Activated T-helper 17 cell treated with anti-CD3 and anti-CD28 coated beads, Interleukin-2, amount 50 U/mL, for 72 hours (primary cell): ENCODE measurements at regions not wholly inside any gene's neighbourhood (a gene's known extent, or its start where the extent isn't known, plus 50 kb on each side); places are given as distances from the start of the nearest gene placed in this dataset.

ENCODE experiments used
- ATAC-seq: fragments of 150-1000 bp; cut with Tn5 transposase; replicated peaks from 2 replicates; pipeline ENCODE4 v1.10.0; 2021; ENCODE audit warnings: mild to moderate bottlenecking, moderate library complexity
- H3K27ac Mint-ChIP-seq: one replicate; pipeline ENCODE4 v1.8.0; 2022; ENCODE audit warnings: mixed read lengths
- H3K27me3 Mint-ChIP-seq: one replicate; pipeline ENCODE4 v1.8.0; 2022; ENCODE audit warnings: mixed read lengths
- H3K36me3 Mint-ChIP-seq: one replicate; pipeline ENCODE4 v1.8.0; 2022; ENCODE audit warnings: low read depth, mild to moderate bottlenecking, mixed read lengths
- H3K4me1 Mint-ChIP-seq: one replicate; pipeline ENCODE4 v1.8.0; 2022; ENCODE audit warnings: mixed read lengths
- H3K4me3 Mint-ChIP-seq: one replicate; pipeline ENCODE4 v1.8.0; 2022; ENCODE audit warnings: mild to moderate bottlenecking, mixed read lengths
- H3K9me3 Mint-ChIP-seq: one replicate; pipeline ENCODE4 v1.8.0; 2022; ENCODE audit warnings: mixed read lengths

- Mint-ChIP-seq H3K9me3 (no peaks in the 10 kb centered on the region), H3K27ac (no peak overlapping the region), H3K36me3 (no peaks in the 10 kb centered on the region), H3K4me3 (no peak overlapping the region), H3K27me3 (no peaks in the 10 kb centered on the region), H3K4me1 (no peaks in the 10 kb centered on the region)
- no peak for ATAC-seq
These were observed 250.9 kb downstream of the ACTR3B start for GRCh38 chr7:153010416-153010815.

DNA sequence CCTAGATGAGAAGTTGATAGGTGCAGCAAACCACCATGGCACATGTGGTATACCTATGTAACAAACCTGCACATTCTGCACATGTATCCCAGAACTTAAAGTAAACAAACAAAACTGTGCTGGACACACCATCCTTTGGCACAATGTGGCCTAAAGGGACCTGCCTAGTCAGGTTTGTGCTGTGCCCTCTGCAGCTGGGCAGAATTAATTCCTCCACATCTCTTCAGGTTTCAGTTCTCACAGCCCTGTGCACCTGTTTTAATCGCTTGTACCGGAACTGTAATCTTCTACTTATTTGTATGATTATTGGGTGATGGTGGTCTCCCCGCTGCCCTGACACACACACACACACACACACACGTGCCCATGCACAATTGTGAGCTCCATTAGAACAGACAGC, 252.7 kb downstream of the ACTR3B start:
- ATAC-seq = no peak
- H3K4me3 Mint-ChIP-seq = no peak overlapping the region
- H3K9me3 Mint-ChIP-seq = no peaks in the 10 kb centered on the region
- no peaks in the 10 kb centered on the region for H3K27me3 Mint-ChIP-seq
- H3K4me1 Mint-ChIP-seq = no peaks in the 10 kb centered on the region
- no peak overlapping the region for H3K27ac Mint-ChIP-seq
- H3K36me3 Mint-ChIP-seq = no peaks in the 10 kb centered on the region

DNA sequence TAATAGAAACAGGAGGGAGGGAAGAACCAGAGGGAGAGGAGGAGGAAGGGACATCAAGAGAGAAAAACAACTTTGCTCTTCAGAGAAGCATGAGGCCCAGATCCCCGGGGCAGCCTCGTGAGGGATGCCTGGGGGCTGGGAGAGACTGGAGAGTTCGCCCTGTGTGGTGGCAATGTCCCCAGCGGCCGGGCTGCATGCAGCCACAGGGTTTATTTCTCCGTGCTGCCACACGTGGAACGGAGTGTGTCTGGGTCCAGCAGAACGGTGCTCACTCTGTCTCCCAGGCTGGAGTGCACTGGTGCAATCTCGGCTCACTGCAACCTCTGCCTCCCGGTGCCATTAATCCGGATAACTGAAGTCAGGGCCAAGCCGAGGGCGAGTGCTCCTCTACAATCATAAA, 257.7 kb downstream of the ACTR3B start:
- no peak for ATAC-seq
- Mint-ChIP-seq H3K4me1 (no peaks in the 10 kb centered on the region), H3K9me3 (peaks cover 3% of the 10 kb centered on the region), H3K27ac (no peak overlapping the region), H3K4me3 (no peak overlapping the region), H3K36me3 (no peaks in the 10 kb centered on the region), H3K27me3 (peaks cover 4% of the 10 kb centered on the region)

- Mint-ChIP-seq H3K27ac (no peak overlapping the region), H3K36me3 (no peaks in the 10 kb centered on the region), H3K9me3 (peaks cover 3% of the 10 kb centered on the region), H3K4me3 (no peak overlapping the region), H3K27me3 (peaks cover 6% of the 10 kb centered on the region), H3K4me1 (no peaks in the 10 kb centered on the region)
- no peak for ATAC-seq
These were observed 262.0 kb downstream of the ACTR3B start for GRCh38 chr7:153021542-153021941.

- Mint-ChIP-seq H3K36me3 (no peaks in the 10 kb centered on the region), H3K27me3 (peaks cover 6% of the 10 kb centered on the region), H3K4me3 (no peak overlapping the region), H3K4me1 (no peaks in the 10 kb centered on the region), H3K9me3 (peaks cover 3% of the 10 kb centered on the region), H3K27ac (no peak overlapping the region)
- ATAC-seq = no peak
These were observed 263.1 kb downstream of the ACTR3B start for GRCh38 chr7:153022475-153023193.

GRCh38 chr7:153023194-153023592, 263.6 kb downstream of the ACTR3B start:
- H3K36me3 Mint-ChIP-seq = no peaks in the 10 kb centered on the region
- H3K9me3 Mint-ChIP-seq = peaks cover 3% of the 10 kb centered on the region
- H3K27ac Mint-ChIP-seq = no peak overlapping the region
- H3K4me1 Mint-ChIP-seq = no peaks in the 10 kb centered on the region
- no peak for ATAC-seq
- H3K4me3 Mint-ChIP-seq = no peak overlapping the region
- peaks cover 6% of the 10 kb centered on the region for H3K27me3 Mint-ChIP-seq

GRCh38 chr7:153027210-153027609, 267.7 kb downstream of the ACTR3B start:
- Mint-ChIP-seq H3K27me3 (peaks cover 2% of the 10 kb centered on the region), H3K4me1 (no peaks in the 10 kb centered on the region), H3K4me3 (no peak overlapping the region), H3K9me3 (peaks cover 3% of the 10 kb centered on the region), H3K27ac (no peak overlapping the region), H3K36me3 (no peaks in the 10 kb centered on the region)
- no peak for ATAC-seq

GRCh38 chr7:153027904-153028303, 268.4 kb downstream of the ACTR3B start:
- Mint-ChIP-seq H3K4me3 (no peak overlapping the region), H3K9me3 (peaks cover 3% of the 10 kb centered on the region), H3K4me1 (no peaks in the 10 kb centered on the region), H3K36me3 (no peaks in the 10 kb centered on the region), H3K27me3 (peaks cover 3% of the 10 kb centered on the region), H3K27ac (no peak overlapping the region)
- no peak for ATAC-seq

DNA sequence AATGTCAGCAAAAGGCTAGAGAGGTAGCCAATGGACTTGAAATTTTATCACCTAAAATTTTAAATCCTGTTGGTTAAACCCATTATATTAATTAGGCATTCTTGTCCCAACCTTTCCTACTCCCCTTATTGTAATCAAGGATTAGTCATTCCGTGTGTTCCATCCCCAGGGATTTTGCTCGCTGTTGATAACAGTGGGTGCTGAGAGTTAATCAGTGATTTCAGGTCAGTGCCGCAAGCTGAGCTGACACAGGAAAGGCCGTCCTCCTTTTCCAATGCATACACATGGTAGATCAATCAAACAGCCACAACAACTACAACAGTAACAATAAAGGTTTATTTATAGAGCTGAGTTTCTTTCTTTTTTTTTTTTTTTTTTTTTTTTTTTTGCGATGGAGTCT, 271.4 kb downstream of the ACTR3B start:
- Mint-ChIP-seq H3K4me3 (no peak overlapping the region), H3K4me1 (no peaks in the 10 kb centered on the region), H3K27me3 (peaks cover 3% of the 10 kb centered on the region), H3K36me3 (no peaks in the 10 kb centered on the region), H3K27ac (no peak overlapping the region), H3K9me3 (peaks cover 3% of the 10 kb centered on the region)
- ATAC-seq = no peak

GRCh38 chr7:153034791-153035190, 275.2 kb downstream of the ACTR3B start:
- Mint-ChIP-seq H3K4me1 (no peaks in the 10 kb centered on the region), H3K4me3 (no peak overlapping the region), H3K36me3 (no peaks in the 10 kb centered on the region), H3K27me3 (peaks cover 3% of the 10 kb centered on the region), H3K9me3 (peaks cover 3% of the 10 kb centered on the region), H3K27ac (no peak overlapping the region)
- ATAC-seq = no peak

DNA sequence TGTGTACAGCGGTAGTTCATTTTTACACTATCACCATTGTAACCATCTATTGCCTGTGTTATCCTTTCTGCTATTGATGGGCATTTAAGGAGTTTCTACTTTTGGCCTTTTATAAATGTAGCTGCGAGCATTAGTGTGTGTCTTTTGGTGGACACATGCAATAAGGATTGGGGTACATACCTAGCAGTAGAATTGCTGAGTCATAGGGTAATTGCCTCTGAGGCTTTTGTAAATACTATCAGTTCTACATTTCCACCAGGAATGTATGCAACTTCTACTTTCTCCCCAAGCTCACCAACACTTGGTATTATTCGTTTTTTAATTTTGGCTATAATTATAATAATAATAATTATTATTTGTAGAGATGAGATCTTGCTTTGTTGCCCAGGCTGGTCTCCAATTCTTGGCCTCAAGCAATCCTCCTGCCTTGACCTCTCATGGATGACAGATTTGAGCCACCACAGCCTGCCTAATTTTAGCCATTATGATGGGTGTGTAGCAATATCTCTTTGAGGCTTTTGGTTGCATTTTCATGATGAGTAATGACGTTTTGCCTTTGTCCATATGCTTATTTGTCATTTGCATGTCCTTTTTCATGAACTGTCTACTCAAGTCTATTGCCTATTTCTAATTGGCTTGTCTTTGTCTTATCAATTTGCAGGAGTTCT, 277.0 kb downstream of the ACTR3B start:
- Mint-ChIP-seq H3K4me3 (no peak overlapping the region), H3K4me1 (no peaks in the 10 kb centered on the region), H3K27ac (no peak overlapping the region), H3K9me3 (no peaks in the 10 kb centered on the region), H3K36me3 (no peaks in the 10 kb centered on the region), H3K27me3 (peaks cover 3% of the 10 kb centered on the region)
- no peak for ATAC-seq

DNA sequence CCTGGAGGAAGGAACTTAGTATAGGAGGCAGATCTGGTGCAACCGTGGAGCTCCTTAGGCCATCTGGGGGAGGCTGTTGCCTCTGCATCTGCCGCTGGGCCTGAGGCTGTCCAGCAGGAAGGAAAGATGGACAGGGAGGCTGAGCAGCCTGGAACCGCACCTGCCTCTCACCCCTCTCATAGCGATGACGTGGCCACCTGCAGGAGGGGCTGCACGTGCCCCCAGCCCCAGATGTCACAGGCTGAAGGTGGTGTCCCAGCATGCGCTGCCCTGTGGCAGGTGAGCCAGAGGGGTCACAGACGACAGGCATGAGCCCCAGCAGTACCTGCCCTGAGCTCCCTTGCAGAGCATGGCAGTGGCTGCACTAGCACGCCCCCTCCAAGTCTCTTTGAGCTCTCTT, 283.9 kb downstream of the ACTR3B start:
- no peak for ATAC-seq
- no peak overlapping the region for H3K27ac Mint-ChIP-seq
- H3K4me3 Mint-ChIP-seq = no peak overlapping the region
- no peaks in the 10 kb centered on the region for H3K27me3 Mint-ChIP-seq
- H3K4me1 Mint-ChIP-seq = no peaks in the 10 kb centered on the region
- H3K36me3 Mint-ChIP-seq = no peaks in the 10 kb centered on the region
- no peaks in the 10 kb centered on the region for H3K9me3 Mint-ChIP-seq

DNA sequence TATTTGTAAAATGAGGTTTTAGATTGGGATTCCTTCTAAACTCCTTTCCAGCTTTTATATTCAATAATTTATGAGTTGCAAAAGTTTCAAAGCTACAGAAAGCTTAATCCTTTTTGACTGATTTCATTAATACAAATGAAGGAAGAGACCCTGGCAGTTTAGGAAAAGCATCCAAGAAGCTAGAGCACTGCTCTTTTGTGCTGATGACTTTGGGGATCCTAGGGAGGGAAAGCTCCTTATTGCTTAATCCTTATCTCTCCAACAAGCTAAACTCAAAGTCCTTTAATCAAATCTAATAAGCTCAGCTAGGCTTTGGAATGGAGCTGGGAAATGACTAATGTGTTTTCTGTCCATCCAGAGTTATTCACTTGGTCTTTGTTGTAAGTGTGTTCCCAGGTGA, 285.4 kb downstream of the ACTR3B start:
- H3K4me1 Mint-ChIP-seq = no peaks in the 10 kb centered on the region
- ATAC-seq = no peak
- no peak overlapping the region for H3K4me3 Mint-ChIP-seq
- peaks cover 6% of the 10 kb centered on the region for H3K27me3 Mint-ChIP-seq
- H3K9me3 Mint-ChIP-seq = no peaks in the 10 kb centered on the region
- no peak overlapping the region for H3K27ac Mint-ChIP-seq
- no peaks in the 10 kb centered on the region for H3K36me3 Mint-ChIP-seq

DNA sequence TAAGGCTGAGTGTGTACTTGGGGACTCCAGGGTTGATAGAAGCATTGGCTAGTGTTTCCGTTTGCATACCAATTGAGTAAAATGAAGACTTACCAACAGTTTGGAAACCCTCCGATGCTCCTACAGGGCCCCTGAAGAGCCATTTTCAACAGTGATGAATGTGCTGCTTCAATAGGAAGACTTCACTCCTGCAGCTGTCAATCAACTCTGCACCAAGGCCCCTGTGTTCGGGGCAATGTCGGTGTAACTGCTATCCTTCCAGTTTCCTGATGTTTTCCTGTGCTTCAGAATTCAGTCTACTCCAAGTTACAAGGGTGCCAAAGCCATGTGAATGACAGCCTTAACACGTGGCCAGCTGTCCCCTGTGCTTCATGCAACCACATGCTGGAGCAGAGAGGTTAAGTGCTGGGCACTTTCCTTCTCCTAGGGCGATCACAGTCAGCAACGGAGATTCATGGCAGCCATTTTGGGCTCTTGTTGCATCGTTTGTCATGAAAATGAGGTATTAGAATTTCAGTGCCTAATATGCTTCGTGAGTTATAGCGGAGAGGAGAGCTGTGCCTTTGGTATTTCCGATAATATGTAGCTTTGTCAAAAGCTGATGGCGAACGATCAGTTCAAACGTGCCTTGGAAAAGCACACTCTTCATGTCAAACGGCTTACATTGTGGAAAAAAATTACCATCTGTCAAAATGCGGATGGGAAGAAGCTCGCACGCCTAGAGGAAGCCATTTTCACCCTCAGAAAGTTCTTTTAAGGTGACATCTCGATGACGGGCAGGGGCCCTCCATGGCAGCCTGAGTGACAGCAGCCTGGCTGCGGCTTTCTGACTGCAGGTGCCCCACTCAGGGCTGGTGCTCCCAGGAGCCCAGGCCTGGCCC, 287.8 kb downstream of the ACTR3B start:
- H3K36me3 Mint-ChIP-seq = no peaks in the 10 kb centered on the region
- H3K9me3 Mint-ChIP-seq = no peaks in the 10 kb centered on the region
- H3K27me3 Mint-ChIP-seq = peaks cover 6% of the 10 kb centered on the region
- no peaks in the 10 kb centered on the region for H3K4me1 Mint-ChIP-seq
- no peak for ATAC-seq
- H3K27ac Mint-ChIP-seq = no peak overlapping the region
- no peak overlapping the region for H3K4me3 Mint-ChIP-seq

GRCh38 chr7:153052206-153052605, 292.7 kb downstream of the ACTR3B start:
- Mint-ChIP-seq H3K4me3 (no peak overlapping the region), H3K4me1 (no peaks in the 10 kb centered on the region), H3K27ac (no peak overlapping the region), H3K36me3 (no peaks in the 10 kb centered on the region), H3K27me3 (peaks cover 6% of the 10 kb centered on the region), H3K9me3 (no peaks in the 10 kb centered on the region)
- no peak for ATAC-seq
